ENCODE measurements at regions not wholly inside any gene's neighbourhood (a gene's known extent, or its start where the extent isn't known, plus 50 kb on each side); places are given as distances from the start of the nearest gene placed in this dataset.

DNA sequence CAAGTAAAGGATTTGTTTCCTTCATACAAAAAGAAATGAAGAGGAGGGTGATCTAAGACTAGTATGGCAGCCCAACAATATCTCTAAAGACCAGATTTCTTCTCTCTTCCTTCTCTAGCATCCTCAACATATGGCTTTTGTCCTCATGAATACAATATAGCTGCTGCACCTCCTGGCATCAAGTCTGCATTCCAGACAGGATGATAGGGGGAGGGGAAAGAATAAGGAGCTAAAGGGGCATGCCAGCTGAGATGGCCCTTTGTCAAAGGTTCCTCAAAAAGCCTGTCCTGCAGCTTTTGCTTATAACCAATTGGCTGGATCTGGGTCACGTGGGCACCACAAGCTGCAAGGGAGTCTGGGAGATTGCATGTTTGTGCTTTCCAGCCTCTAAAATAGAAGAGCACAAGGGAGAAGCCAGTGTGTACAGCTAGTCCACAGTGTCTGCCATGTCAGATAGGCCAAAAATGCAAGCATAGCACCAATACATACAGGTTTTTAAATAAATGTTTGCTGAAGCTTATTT lies 132.6 kb downstream of the BCOR start:
- TF ChIP-seq, protein P1, sequence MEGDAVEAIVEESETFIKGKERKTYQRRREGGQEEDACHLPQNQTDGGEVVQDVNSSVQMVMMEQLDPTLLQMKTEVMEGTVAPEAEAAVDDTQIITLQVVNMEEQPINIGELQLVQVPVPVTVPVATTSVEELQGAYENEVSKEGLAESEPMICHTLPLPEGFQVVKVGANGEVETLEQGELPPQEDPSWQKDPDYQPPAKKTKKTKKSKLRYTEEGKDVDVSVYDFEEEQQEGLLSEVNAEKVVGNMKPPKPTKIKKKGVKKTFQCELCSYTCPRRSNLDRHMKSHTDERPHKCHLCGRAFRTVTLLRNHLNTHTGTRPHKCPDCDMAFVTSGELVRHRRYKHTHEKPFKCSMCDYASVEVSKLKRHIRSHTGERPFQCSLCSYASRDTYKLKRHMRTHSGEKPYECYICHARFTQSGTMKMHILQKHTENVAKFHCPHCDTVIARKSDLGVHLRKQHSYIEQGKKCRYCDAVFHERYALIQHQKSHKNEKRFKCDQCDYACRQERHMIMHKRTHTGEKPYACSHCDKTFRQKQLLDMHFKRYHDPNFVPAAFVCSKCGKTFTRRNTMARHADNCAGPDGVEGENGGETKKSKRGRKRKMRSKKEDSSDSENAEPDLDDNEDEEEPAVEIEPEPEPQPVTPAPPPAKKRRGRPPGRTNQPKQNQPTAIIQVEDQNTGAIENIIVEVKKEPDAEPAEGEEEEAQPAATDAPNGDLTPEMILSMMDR (IDR thresholded peaks at IDR 0.05; ENCODE audit: unreplicated experiment in 3 of 3) = no peak
- Mint-ChIP-seq H3K9me3 (peaks cover 22% of the 10 kb centered on the region), H3K4me3 (no peak overlapping the region), H3K36me3 (ENCODE audit: low read depth) (no peaks in the 10 kb centered on the region), H3K4me1 (peaks cover 5% of the 10 kb centered on the region), H3K27me3 (ENCODE audit: low read depth) (peaks cover 8% of the 10 kb centered on the region), H3K27ac (no peak overlapping the region)

DNA sequence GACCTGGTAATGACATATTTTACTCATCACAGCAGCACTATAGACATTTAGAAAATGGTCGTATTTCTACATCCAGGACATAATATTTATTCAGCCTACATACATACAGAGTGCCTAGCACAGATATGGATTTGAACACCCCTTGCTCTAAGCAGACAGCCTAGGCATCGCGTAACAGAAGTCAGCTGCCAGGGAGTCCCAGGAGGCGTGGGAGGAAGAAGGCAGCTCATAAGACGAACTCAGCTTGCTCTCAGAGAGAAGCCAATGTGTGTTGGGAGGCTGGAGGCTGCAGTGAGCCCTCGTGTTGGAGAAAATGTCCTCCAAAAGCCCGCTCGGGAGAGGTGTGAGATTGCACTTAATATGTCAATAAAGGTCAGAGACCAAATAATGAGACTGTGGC lies 131.6 kb downstream of the BCOR start:
- Mint-ChIP-seq H3K27ac (peak overlapping the region in 1 of 3 experiments; percentile 71), H3K36me3 (ENCODE audit: low read depth) (no peaks in the 10 kb centered on the region), H3K4me1 (peaks cover 5% of the 10 kb centered on the region), H3K4me3 (no peak overlapping the region), H3K9me3 (peaks cover 27% of the 10 kb centered on the region), H3K27me3 (ENCODE audit: low read depth) (peaks cover 8% of the 10 kb centered on the region)
- TF ChIP-seq, protein P1 (IDR thresholded peaks at IDR 0.05; ENCODE audit: unreplicated experiment in 3 of 3) = no peak

DNA sequence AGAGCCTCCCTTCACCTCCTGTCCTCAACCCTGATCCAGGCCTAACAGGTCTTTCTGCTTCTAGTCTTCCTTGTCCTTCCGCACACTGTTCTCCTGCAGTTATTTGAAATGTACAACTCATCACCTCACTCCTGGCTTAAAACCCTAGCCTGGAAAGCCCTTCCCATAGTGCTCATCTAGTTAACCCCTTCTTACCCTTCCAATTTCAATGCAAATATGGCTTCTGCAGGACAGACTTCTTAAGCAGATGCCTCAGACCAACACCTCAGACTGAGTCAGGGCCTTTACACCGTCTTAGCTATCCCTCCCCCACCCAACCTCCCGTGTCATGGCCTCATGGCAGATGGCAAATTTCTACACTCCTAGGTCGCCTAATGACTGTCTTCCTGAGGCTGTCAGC lies 130.4 kb downstream of the BCOR start:
- Mint-ChIP-seq H3K9me3 (peaks cover 36% of the 10 kb centered on the region), H3K27ac (no peak overlapping the region), H3K36me3 (ENCODE audit: low read depth) (no peaks in the 10 kb centered on the region), H3K4me1 (peaks cover 5% of the 10 kb centered on the region), H3K4me3 (no peak overlapping the region), H3K27me3 (ENCODE audit: low read depth) (peaks cover 8% of the 10 kb centered on the region)
- TF ChIP-seq, protein P1 (IDR thresholded peaks at IDR 0.05; ENCODE audit: unreplicated experiment in 3 of 3) = no peak

DNA sequence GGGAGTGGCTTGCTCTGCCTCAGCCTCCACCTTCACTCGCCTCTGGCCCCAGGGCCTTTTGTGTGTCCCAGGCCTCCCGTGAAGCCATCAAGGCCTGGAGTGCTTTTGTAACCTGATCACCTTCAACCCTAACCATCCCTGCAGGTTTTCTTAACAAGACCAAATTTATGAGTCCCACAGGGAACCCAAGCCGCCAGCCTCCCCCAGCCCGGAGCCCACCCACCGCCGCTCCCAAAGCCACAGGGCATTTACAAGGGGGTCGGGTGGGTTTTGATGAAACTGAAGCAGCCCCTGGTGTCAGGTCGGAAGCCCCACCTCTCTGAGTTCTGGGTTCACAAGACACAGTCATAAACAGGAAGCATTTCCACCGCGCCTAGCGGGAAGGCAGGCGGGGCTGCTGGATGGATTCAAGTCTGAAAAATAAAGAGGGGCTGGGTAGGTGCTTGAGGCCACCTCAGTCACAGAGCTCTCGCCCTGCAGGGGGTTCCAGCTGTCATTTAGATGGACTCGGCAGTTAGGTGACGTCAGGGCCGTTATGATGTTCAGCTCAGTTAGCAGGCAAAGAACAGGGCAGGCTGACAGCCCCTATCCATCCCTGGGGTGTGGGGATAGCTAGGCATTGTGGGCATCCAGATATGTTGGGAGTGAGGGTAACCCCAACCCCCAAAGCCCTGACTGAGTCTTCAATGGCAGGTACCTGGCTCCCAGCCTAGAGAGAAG lies 128.5 kb downstream of the BCOR start:
- Mint-ChIP-seq H3K9me3 (peaks cover 38% of the 10 kb centered on the region), H3K4me1 (peaks cover 5% of the 10 kb centered on the region), H3K4me3 (no peak overlapping the region), H3K36me3 (ENCODE audit: low read depth) (no peaks in the 10 kb centered on the region), H3K27me3 (ENCODE audit: low read depth) (peaks cover 8% of the 10 kb centered on the region), H3K27ac (peak overlapping the region in 2 of 3 experiments; percentile 28)
- TF ChIP-seq, protein P1 (IDR thresholded peaks at IDR 0.05; ENCODE audit: unreplicated experiment in 3 of 3) = no peak

DNA sequence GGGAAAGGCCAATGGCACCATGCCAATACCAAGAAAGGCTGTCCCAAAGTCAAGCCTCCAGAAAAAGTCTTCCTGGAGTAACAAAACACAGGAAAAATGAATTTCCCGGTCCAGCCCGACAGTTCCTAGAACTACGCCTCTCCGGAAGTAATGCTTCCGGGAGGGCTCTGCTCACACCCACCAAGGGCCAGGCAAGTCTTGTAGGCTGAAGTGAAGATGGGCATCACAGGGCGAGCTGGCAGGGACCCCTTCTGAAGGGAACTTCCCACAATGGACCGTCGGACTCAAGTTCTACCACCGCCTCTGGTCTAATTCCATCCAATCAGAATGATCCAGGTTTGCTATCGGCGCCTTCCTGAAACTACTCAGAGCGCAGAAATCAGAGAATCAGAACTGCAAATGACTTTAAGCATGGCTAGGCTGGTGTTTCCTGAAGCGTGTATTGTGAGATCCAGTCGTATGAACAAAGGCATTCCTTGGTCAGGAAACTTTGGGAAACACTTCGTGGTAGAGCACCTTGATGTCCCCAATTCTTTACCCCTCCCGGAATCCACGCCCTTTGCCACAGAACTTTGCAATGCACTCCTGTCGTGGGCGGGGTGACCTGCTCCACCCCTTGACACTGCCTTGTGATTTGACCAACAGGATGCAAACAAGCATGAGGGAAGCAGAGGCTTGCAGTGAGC lies 127.8 kb downstream of the BCOR start:
- no peaks in the 10 kb centered on the region for H3K36me3 Mint-ChIP-seq (ENCODE audit: low read depth)
- H3K9me3 Mint-ChIP-seq = peaks cover 36% of the 10 kb centered on the region
- peaks cover 3% of the 10 kb centered on the region for H3K27me3 Mint-ChIP-seq (ENCODE audit: low read depth)
- TF ChIP-seq, protein P1 (IDR thresholded peaks at IDR 0.05; ENCODE audit: unreplicated experiment in 3 of 3) = no peak
- H3K27ac Mint-ChIP-seq = peak overlapping the region in 2 of 3 experiments; percentile 28
- H3K4me1 Mint-ChIP-seq = peaks cover 10% of the 10 kb centered on the region
- no peak overlapping the region for H3K4me3 Mint-ChIP-seq

Measured in nephron (organoid).